ENCODE measurements at regions not wholly inside any gene's neighbourhood (a gene's known extent, or its start where the extent isn't known, plus 50 kb on each side); places are given as distances from the start of the nearest gene placed in this dataset.
A peak's percentile ranks its signal among the peaks of the same experiment; 100 is the strongest.

- intact Hi-C loops (cut with DNase I): no loop called here
- ATAC-seq (peak; percentile 58), DNase-seq (peak in 2 of 4 donors; percentile 31 to 38)
- Histone ChIP-seq H3K4me3 (no peak overlapping the region), H3K4me1 (peaks cover 0 to 6% of the 10 kb centered on the region in 2 donors), H3K27ac (no peak overlapping the region), H3K9me3 (no peaks in the 10 kb centered on the region), H3K36me3 (no peaks in the 10 kb centered on the region), H3K27me3 (no peaks in the 10 kb centered on the region)
- no peak for TF ChIP-seq CTCF (IDR thresholded peaks at IDR 0.05)
These were observed 132.7 kb upstream of the IFNGR1 start for GRCh38 chr6:137351890-137352289.

- TF ChIP-seq CTCF (IDR thresholded peaks at IDR 0.05): no peak
- no peak for ATAC-seq
- intact Hi-C loops (cut with DNase I): no loop called here
- H3K9me3 ChIP-seq: no peaks in the 10 kb centered on the region
- no peak for DNase-seq
- no peaks in the 10 kb centered on the region for H3K36me3 ChIP-seq
- H3K4me3 ChIP-seq: no peak overlapping the region
- no peaks in the 10 kb centered on the region for H3K27me3 ChIP-seq
- H3K27ac ChIP-seq: no peak overlapping the region
- H3K4me1 ChIP-seq: peaks cover 0 to 6% of the 10 kb centered on the region in 2 donors
These were observed 131.7 kb upstream of the IFNGR1 start for GRCh38 chr6:137350857-137351256.

- Histone ChIP-seq H3K27me3 (no peaks in the 10 kb centered on the region), H3K36me3 (no peaks in the 10 kb centered on the region), H3K4me3 (no peak overlapping the region), H3K27ac (no peak overlapping the region), H3K9me3 (no peaks in the 10 kb centered on the region), H3K4me1 (peaks cover 0 to 6% of the 10 kb centered on the region in 2 donors)
- DNase-seq (no peak), ATAC-seq (no peak)
- intact Hi-C loops (cut with DNase I): no loop called here
- TF ChIP-seq CTCF (IDR thresholded peaks at IDR 0.05): no peak
These were observed 131.0 kb upstream of the IFNGR1 start for GRCh38 chr6:137349856-137350830.

- Histone ChIP-seq H3K27ac (no peak overlapping the region), H3K27me3 (no peaks in the 10 kb centered on the region), H3K36me3 (no peaks in the 10 kb centered on the region), H3K9me3 (no peaks in the 10 kb centered on the region), H3K4me1 (peaks cover 0 to 6% of the 10 kb centered on the region in 2 donors), H3K4me3 (no peak overlapping the region)
- ATAC-seq (no peak), DNase-seq (no peak)
- intact Hi-C loops (cut with DNase I): no loop called here
- no peak for TF ChIP-seq CTCF (IDR thresholded peaks at IDR 0.05)
These were observed 129.6 kb upstream of the IFNGR1 start for GRCh38 chr6:137348777-137349176.

- TF ChIP-seq CTCF (IDR thresholded peaks at IDR 0.05): no peak
- ATAC-seq (no peak), DNase-seq (no peak)
- Histone ChIP-seq H3K9me3 (no peaks in the 10 kb centered on the region), H3K4me3 (no peak overlapping the region), H3K27ac (no peak overlapping the region), H3K36me3 (no peaks in the 10 kb centered on the region), H3K4me1 (peaks cover 0 to 7% of the 10 kb centered on the region in 2 donors), H3K27me3 (no peaks in the 10 kb centered on the region)
- intact Hi-C loops (cut with DNase I): no loop called here
These were observed 124.1 kb upstream of the IFNGR1 start for GRCh38 chr6:137343241-137343640.

Data from left lung (tissue), 4 donors.